GM21825 (cell line): ENCODE measurements at regions not wholly inside any gene's neighbourhood (a gene's known extent, or its start where the extent isn't known, plus 50 kb on each side); places are given as distances from the start of the nearest gene placed in this dataset.

Experiments
- ATAC-seq: cut with Tn5 transposase; IDR thresholded peaks from one replicate; pipeline ENCODE4 v1.9.1; 2021; ENCODE audit warnings: mild to moderate bottlenecking, moderate library complexity; ENCODE audit not compliant: unreplicated experiment

DNA sequence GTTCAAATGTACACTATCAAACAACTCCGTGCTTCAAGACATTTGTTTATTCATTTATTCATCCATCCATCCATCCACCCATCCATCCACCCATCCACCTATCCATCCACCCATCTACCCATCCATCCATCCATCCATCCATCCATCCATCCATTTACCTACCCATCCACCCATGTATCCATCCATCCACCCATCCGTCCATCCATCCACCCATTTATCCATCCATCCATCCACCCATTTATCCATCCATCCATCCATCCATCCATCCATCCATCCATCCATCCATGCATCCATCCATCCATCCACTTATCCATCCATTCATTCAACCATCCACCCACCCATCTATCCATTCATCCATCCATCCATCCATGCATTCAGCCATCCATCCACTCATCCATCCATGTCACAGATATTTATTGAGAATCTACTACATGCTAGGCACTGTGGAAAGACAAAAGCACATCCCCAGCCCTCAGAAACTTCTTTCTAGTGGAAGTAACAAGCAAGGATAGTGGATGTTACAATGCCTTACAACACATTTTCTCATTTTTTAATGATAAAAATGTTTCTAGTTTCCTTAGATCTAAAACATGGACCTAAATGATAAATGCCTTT, 237.6 kb downstream of the ZNF536 start:
- ATAC-seq: no peak

DNA sequence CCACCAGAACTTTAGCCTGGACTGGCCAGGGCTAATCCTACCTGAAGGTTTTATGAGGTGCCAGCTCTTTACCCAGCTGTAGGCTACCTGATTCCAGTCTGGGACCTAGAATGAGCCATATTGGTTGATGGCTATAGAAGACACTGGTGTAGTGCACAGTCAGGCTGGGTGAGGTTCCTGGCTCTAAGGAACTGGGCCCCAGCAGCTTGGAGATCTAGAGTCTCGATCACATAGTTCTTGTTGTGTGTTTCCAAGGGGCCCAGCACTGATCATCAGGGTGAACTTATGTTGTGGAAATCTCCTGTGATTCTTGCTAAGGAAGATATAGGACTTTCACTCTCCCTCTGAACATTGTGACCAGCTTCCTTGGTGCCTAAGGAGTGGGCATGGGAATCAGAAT, 236.3 kb downstream of the ZNF536 start:
- ATAC-seq: no peak
